K562 (cell line): ENCODE measurements at regions not wholly inside any gene's neighbourhood (a gene's known extent, or its start where the extent isn't known, plus 50 kb on each side); places are given as distances from the start of the nearest gene placed in this dataset.

ENCODE experiments used
- ARHGAP35 ChIP-seq: fragments of 450-650 bp; IDR thresholded peaks from 2 replicates; pipeline ENCODE4 v1.6.1; 2018; ENCODE audit not compliant: partially characterized antibody
- ARID1B ChIP-seq: fragments of 450-650 bp; IDR thresholded peaks from 2 replicates; pipeline ENCODE4 v1.6.1; 2016; ENCODE audit warnings: antibody characterized with exemption, mild to moderate bottlenecking, inconsistent platforms
- CC2D1A ChIP-seq: fragments of 450-650 bp; IDR thresholded peaks from 2 replicates; pipeline ENCODE4 v1.6.1; 2017; ENCODE audit warnings: mild to moderate bottlenecking
- CREBBP ChIP-seq: IDR thresholded peaks from one replicate; pipeline ENCODE4 v1.6.1; 2012; ENCODE audit warnings: low read depth, mild to moderate bottlenecking, control low read depth, inconsistent platforms, low read length
- DPF2 ChIP-seq: fragments of 450-650 bp; IDR thresholded peaks from 2 replicates; pipeline ENCODE4 v1.6.1; 2016
- ESRRB ChIP-seq: fragments of 250-450 bp; sonication (Bioruptor Pico); IDR thresholded peaks from 2 replicates; pipeline ENCODE4 v1.5.0; 2020; ENCODE audit warnings: mild to moderate bottlenecking, moderate library complexity, borderline replicate concordance
- ETV5 ChIP-seq: sonication (generic); formaldehyde crosslinking; IDR thresholded peaks from 2 replicates; pipeline ENCODE4 v1.4.0; 2020; ENCODE audit warnings: low read depth, mild to moderate bottlenecking, missing genetic modification reagents
- KHSRP ChIP-seq: fragments of 450-650 bp; IDR thresholded peaks from 2 replicates; pipeline ENCODE4 v1.6.1; 2017
- LCOR ChIP-seq: sonication (generic); formaldehyde crosslinking; IDR thresholded peaks from 2 replicates; pipeline ENCODE4 v1.8.0; 2022; ENCODE audit warnings: mild to moderate bottlenecking, missing genetic modification reagents
- MYC ChIP-seq, 2 experiments: fragments of 250-450 bp in 1 of 2; sonication (Bioruptor Pico) in 1 of 2; IDR thresholded peaks; 2 replicates each; pipeline versions ENCODE4 v1.5.1 to v1.6.1; 2012 to 2021; ENCODE audit warnings: low read depth in 2 of 2, borderline replicate concordance in 1 of 2, improper control_type of control experiment in 1 of 2, low read length in 1 of 2, mild to moderate bottlenecking in 1 of 2, moderate library complexity in 1 of 2
- SMARCE1 ChIP-seq: fragments of 450-650 bp; IDR thresholded peaks from 2 replicates; pipeline ENCODE4 v1.7.1; 2016; ENCODE audit warnings: mild to moderate bottlenecking
- TEAD4 ChIP-seq, 2 experiments: sonication (generic) in 1 of 2; formaldehyde crosslinking in 1 of 2; IDR thresholded peaks; 2 replicates each; pipeline versions ENCODE4 v1.6.1 to v1.8.0; 2012 to 2022; ENCODE audit warnings: borderline replicate concordance in 1 of 2, inconsistent platforms in 1 of 2, low read length in 1 of 2, mild to moderate bottlenecking in 1 of 2, missing genetic modification reagents in 1 of 2
- TOE1 ChIP-seq, 2 experiments: fragments of 450-650 bp in 1 of 2; sonication (generic) in 1 of 2; formaldehyde crosslinking in 1 of 2; IDR thresholded peaks; 2 replicates each; pipeline versions ENCODE4 v1.7.1 to v1.8.0; 2016 to 2022; ENCODE audit warnings: borderline replicate concordance in 2 of 2, mild to moderate bottlenecking in 2 of 2, antibody characterized with exemption in 1 of 2, inconsistent platforms in 1 of 2, low read depth in 1 of 2, missing genetic modification reagents in 1 of 2, moderate library complexity in 1 of 2
- ZC3H11A ChIP-seq: IDR thresholded peaks from 2 replicates; pipeline ENCODE4 v1.6.1; 2012; ENCODE audit warnings: low read depth, low read length, improper control_type of control experiment
- ZNF79 ChIP-seq: fragments of 250-450 bp; sonication (Bioruptor Pico); IDR thresholded peaks from 2 replicates; pipeline ENCODE4 v1.4.0; 2020; ENCODE audit warnings: low read depth, mild to moderate bottlenecking, moderate library complexity
- TF ChIP-seq, protein P1 (sequence below): fragments of 450-650 bp; IDR thresholded peaks from 2 replicates; pipeline ENCODE4 v1.6.1; 2018; ENCODE audit not compliant: partially characterized antibody
- TF ChIP-seq, protein P2 (sequence below): sonication (generic); formaldehyde crosslinking; IDR thresholded peaks from 2 replicates; pipeline ENCODE4 v1.8.1; 2023; ENCODE audit warnings: mild to moderate bottlenecking, missing genetic modification reagents
- TF ChIP-seq, protein P3 (sequence below): IDR thresholded peaks from 2 replicates; pipeline ENCODE4 v1.6.1; 2012; ENCODE audit warnings: low read depth, low read length, improper control_type of control experiment, borderline replicate concordance

DNA sequence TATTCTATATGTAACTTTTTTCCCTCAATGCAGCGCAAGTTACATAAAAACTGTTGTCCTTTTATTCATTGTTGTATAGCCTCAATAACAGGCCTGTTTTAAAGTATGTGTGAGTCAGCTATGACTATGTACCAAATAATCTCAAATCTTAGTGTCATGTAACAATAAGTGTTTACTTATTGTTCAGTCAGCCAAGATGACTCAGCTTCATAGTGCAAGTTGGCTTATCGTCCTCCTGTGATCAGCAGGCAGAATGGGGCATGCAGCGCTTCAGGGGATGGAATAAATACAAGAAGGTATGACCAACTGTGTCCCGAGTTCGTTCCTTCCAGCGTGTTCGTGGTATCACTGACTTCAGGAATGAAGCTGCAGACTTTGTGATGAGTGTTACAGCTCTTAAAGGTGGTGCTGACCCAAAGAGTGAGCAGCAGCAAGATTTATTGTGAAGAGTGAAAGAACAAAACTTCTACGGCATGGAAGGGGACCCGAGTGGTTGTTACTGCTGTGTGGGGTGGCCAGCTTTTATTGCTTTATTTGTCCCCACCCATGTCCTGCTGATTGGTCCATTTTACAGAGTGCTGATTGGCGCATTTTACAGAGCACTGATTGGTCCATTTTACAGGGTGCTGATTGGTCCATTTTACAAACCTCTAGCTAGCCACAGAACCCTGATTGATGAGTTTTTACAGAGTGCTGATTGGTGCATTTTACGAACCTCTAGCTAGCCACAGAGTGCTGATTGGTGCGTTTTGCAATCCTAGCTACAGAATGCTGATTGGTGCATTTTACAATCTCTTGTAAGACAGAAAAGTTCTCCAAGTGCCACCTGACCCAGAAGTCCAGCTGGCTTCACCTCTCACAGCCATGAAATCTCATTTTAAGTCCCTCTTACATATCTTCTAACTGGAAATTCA lies 1016.0 kb downstream of the MCTP2 start (continued):
- TF ChIP-seq, protein P1, sequence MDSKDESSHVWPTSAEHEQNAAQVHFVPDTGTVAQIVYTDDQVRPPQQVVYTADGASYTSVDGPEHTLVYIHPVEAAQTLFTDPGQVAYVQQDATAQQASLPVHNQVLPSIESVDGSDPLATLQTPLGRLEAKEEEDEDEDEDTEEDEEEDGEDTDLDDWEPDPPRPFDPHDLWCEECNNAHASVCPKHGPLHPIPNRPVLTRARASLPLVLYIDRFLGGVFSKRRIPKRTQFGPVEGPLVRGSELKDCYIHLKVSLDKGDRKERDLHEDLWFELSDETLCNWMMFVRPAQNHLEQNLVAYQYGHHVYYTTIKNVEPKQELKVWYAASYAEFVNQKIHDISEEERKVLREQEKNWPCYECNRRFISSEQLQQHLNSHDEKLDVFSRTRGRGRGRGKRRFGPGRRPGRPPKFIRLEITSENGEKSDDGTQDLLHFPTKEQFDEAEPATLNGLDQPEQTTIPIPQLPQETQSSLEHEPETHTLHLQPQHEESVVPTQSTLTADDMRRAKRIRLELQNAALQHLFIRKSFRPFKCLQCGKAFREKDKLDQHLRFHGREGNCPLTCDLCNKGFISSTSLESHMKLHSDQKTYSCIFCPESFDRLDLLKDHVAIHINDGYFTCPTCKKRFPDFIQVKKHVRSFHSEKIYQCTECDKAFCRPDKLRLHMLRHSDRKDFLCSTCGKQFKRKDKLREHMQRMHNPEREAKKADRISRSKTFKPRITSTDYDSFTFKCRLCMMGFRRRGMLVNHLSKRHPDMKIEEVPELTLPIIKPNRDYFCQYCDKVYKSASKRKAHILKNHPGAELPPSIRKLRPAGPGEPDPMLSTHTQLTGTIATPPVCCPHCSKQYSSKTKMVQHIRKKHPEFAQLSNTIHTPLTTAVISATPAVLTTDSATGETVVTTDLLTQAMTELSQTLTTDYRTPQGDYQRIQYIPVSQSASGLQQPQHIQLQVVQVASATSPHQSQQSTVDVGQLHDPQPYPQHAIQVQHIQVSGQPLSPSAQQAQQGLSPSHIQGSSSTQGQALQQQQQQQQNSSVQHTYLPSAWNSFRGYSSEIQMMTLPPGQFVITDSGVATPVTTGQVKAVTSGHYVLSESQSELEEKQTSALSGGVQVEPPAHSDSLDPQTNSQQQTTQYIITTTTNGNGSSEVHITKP, result no peak
- TF ChIP-seq ARID1B (peak; percentile 80), KHSRP (no peak), ARHGAP35 (no peak), ESRRB (CRISPR knock-in tag) (no peak), ETV5 (CRISPR knock-in tag) (no peak), CC2D1A (peak; percentile 34; the same call in 1 of the 2 replicates), TOE1 (IDR thresholded peaks at IDR 0.05; ENCODE audit: borderline replicate concordance) (no peak), TOE1 (CRISPR knock-in tag; IDR thresholded peaks at IDR 0.05; ENCODE audit: borderline replicate concordance, low read depth) (no peak), CREBBP (no peak), SMARCE1 (peak; percentile 74; the same call in 1 of the 2 replicates), ZNF79 (CRISPR knock-in tag) (no peak), DPF2 (peak; percentile 82), LCOR (CRISPR knock-in tag) (no peak), TEAD4 (IDR thresholded peaks at IDR 0.05; ENCODE audit: low read length) (no peak), TEAD4 (CRISPR knock-in tag; IDR thresholded peaks at IDR 0.05; ENCODE audit: borderline replicate concordance) (no peak), ZC3H11A (no peak), MYC (IDR thresholded peaks at IDR 0.05; ENCODE audit: low read depth, low read length) (no peak), MYC (CRISPR knock-in tag; IDR thresholded peaks at IDR 0.05; ENCODE audit: borderline replicate concordance, low read depth) (no peak)
- TF ChIP-seq, protein P2, sequence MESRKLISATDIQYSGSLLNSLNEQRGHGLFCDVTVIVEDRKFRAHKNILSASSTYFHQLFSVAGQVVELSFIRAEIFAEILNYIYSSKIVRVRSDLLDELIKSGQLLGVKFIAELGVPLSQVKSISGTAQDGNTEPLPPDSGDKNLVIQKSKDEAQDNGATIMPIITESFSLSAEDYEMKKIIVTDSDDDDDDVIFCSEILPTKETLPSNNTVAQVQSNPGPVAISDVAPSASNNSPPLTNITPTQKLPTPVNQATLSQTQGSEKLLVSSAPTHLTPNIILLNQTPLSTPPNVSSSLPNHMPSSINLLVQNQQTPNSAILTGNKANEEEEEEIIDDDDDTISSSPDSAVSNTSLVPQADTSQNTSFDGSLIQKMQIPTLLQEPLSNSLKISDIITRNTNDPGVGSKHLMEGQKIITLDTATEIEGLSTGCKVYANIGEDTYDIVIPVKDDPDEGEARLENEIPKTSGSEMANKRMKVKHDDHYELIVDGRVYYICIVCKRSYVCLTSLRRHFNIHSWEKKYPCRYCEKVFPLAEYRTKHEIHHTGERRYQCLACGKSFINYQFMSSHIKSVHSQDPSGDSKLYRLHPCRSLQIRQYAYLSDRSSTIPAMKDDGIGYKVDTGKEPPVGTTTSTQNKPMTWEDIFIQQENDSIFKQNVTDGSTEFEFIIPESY, result no peak
- TF ChIP-seq, protein P3, sequence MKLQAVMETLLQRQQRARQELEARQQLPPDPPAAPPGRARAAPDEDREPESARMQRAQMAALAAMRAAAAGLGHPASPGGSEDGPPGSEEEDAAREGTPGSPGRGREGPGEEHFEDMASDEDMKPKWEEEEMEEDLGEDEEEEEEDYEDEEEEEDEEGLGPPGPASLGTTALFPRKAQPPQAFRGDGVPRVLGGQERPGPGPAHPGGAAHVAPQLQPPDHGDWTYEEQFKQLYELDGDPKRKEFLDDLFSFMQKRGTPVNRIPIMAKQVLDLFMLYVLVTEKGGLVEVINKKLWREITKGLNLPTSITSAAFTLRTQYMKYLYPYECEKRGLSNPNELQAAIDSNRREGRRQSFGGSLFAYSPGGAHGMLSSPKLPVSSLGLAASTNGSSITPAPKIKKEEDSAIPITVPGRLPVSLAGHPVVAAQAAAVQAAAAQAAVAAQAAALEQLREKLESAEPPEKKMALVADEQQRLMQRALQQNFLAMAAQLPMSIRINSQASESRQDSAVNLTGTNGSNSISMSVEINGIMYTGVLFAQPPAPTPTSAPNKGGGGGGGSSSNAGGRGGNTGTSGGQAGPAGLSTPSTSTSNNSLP, result peak; percentile 25; the same call in 1 of the 2 replicates
